Natural killer cell (primary cell): ENCODE measurements at regions not wholly inside any gene's neighbourhood (a gene's known extent, or its start where the extent isn't known, plus 50 kb on each side); places are given as distances from the start of the nearest gene placed in this dataset.

Experiments used
- ATAC-seq, 3 donors: fragments of 150-1000 bp in 2 of 3; fragments of 200-7000 bp in 1 of 3; cut with Tn5 transposase; 1 replicate in 1 of 3; 2 replicates in 2 of 3; pipeline ENCODE4 v1.10.0; 2021; ENCODE audit warnings: mild to moderate bottlenecking in 2 of 3, moderate library complexity in 2 of 3
- DNase-seq, 2 donors: peaks; one replicate each; pipeline versions ENCODE4 v3.0.0 to v3.0.0-alpha.2; 2013 to 2021; ENCODE audit warnings: mixed read lengths in 1 of 2
- H3K27ac ChIP-seq: one replicate; pipeline ENCODE4 v1.5.1; 2013; ENCODE audit warnings: mild to moderate bottlenecking, low read length
- H3K27me3 ChIP-seq: one replicate; pipeline ENCODE4 v1.6.1; 2013; ENCODE audit warnings: low read length; ENCODE audit not compliant: control insufficient read depth, insufficient read depth
- H3K36me3 ChIP-seq: one replicate; pipeline ENCODE4 v1.6.1; 2013; ENCODE audit warnings: low read length; ENCODE audit not compliant: control insufficient read depth, insufficient read depth
- H3K4me1 ChIP-seq: one replicate; pipeline ENCODE4 v1.6.1; 2013; ENCODE audit warnings: low read length; ENCODE audit not compliant: control insufficient read depth, insufficient read depth
- H3K4me3 ChIP-seq: one replicate; pipeline ENCODE4 v1.5.1; 2013; ENCODE audit warnings: low read length
- H3K9me3 ChIP-seq: one replicate; pipeline ENCODE4 v1.6.1; 2013; ENCODE audit warnings: low read length; ENCODE audit not compliant: control insufficient read depth, insufficient read depth
- H3K27ac Mint-ChIP-seq, 2 donors: one replicate each; pipeline ENCODE4 v1.8.0; 2022; ENCODE audit warnings: mild to moderate bottlenecking in 2 of 2, mixed read lengths in 2 of 2, moderate library complexity in 1 of 2
- H3K27me3 Mint-ChIP-seq, 2 donors: one replicate each; pipeline ENCODE4 v1.8.0; 2022; ENCODE audit warnings: low read depth in 2 of 2, mixed read lengths in 2 of 2
- H3K36me3 Mint-ChIP-seq: one replicate; pipeline ENCODE4 v1.8.0; 2022; ENCODE audit warnings: mixed read lengths
- H3K4me1 Mint-ChIP-seq, 2 donors: one replicate each; pipeline ENCODE4 v1.8.0; 2022; ENCODE audit warnings: mixed read lengths in 2 of 2
- H3K4me3 Mint-ChIP-seq: one replicate; pipeline ENCODE4 v1.8.0; 2022; ENCODE audit warnings: mild to moderate bottlenecking, moderate library complexity, mixed read lengths
- H3K9me3 Mint-ChIP-seq, 2 donors: one replicate each; pipeline ENCODE4 v1.8.0; 2022; ENCODE audit warnings: mixed read lengths in 2 of 2
- WGBS: methylation state at CpG from one replicate; pipeline ENCODE4 v1.1.7; 2013; ENCODE audit warnings: missing lambda C conversion rate; ENCODE audit not compliant: insufficient coverage; 5-methylcytosine and 5-hydroxymethylcytosine counted together
- intact Hi-C: fragments of 100-400 bp; cut with micrococcal nuclease; formaldehyde crosslinking; loops from one replicate; pipeline ENCODE4 v1.14.2; 2022
- TF ChIP-seq, protein P1 (sequence below): fragments of 200-600 bp; IDR thresholded peaks from one replicate; pipeline ENCODE4 v1.8.0; 2022; ENCODE audit warnings: antibody characterized with exemption

DNA sequence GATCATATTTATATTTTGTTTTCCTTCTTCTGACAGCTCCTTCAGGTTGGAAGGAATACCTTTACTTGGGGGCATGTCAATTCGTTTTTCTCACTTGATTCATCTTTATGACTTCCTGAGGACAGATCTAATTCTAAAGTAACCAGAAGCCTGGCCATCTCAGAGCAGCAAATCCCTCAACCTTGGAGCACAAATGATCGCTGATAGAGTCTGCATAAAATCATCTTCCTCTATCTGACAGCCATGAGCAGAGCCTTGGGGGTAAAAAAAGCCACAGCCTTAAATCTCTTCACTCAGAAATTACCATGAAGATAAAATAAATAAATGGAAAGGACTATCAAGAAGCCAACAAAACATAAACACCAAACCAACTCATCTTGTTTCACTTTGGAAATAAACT, 325.8 kb downstream of the PRR16 start:
- TF ChIP-seq, protein P1, sequence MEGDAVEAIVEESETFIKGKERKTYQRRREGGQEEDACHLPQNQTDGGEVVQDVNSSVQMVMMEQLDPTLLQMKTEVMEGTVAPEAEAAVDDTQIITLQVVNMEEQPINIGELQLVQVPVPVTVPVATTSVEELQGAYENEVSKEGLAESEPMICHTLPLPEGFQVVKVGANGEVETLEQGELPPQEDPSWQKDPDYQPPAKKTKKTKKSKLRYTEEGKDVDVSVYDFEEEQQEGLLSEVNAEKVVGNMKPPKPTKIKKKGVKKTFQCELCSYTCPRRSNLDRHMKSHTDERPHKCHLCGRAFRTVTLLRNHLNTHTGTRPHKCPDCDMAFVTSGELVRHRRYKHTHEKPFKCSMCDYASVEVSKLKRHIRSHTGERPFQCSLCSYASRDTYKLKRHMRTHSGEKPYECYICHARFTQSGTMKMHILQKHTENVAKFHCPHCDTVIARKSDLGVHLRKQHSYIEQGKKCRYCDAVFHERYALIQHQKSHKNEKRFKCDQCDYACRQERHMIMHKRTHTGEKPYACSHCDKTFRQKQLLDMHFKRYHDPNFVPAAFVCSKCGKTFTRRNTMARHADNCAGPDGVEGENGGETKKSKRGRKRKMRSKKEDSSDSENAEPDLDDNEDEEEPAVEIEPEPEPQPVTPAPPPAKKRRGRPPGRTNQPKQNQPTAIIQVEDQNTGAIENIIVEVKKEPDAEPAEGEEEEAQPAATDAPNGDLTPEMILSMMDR = no peak
- no peak overlapping the region for H3K4me3 ChIP-seq
- Mint-ChIP-seq H3K36me3 (no peaks in the 10 kb centered on the region), H3K27ac (no peak overlapping the region), H3K27me3 (no peaks in the 10 kb centered on the region), H3K4me1 (no peaks in the 10 kb centered on the region), H3K9me3 (peaks cover 5 to 13% of the 10 kb centered on the region in 2 donors), H3K4me3 (no peak overlapping the region)
- intact Hi-C loops = no loop called here
- ATAC-seq (no peak), DNase-seq (no peak)
- H3K27ac ChIP-seq = no peak overlapping the region
- WGBS = 35% methylated on average over 2 of the region's 2 CpGs
- H3K36me3 ChIP-seq = no peaks in the 10 kb centered on the region
- no peaks in the 10 kb centered on the region for H3K27me3 ChIP-seq
- no peaks in the 10 kb centered on the region for H3K4me1 ChIP-seq
- peaks cover 3% of the 10 kb centered on the region for H3K9me3 ChIP-seq

DNA sequence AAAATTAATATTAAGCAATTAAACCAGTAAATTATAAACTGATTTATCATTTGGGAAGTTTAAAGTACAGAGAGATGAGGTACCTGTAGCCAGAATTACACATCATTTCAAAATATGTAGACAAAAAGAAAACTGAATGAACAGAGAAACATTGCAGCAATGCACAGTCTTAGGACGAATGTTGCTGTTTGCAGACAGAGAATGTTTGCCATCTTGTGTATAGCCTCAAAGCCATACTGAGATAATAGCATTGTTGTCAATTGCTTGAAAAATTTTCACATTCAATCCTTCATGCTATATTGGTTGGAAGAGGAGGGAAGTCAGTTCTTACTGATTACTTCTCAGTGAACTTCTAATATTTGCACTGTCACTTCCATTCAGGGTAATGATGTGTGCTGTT, 326.2 kb downstream of the PRR16 start:
- 88% methylated on average over 1 of the region's 1 CpG for WGBS
- H3K4me3 ChIP-seq = no peak overlapping the region
- H3K36me3 Mint-ChIP-seq = no peaks in the 10 kb centered on the region
- H3K4me3 Mint-ChIP-seq = no peak overlapping the region
- TF ChIP-seq, protein P1 = no peak
- H3K36me3 ChIP-seq = no peaks in the 10 kb centered on the region
- H3K27me3 ChIP-seq = no peaks in the 10 kb centered on the region
- ATAC-seq (no peak), DNase-seq (no peak)
- H3K27ac Mint-ChIP-seq = no peak overlapping the region
- no peaks in the 10 kb centered on the region for H3K4me1 Mint-ChIP-seq
- no peaks in the 10 kb centered on the region for H3K4me1 ChIP-seq
- intact Hi-C loops = no loop called here
- no peaks in the 10 kb centered on the region for H3K27me3 Mint-ChIP-seq
- H3K27ac ChIP-seq = no peak overlapping the region
- peaks cover 3% of the 10 kb centered on the region for H3K9me3 ChIP-seq
- peaks cover 5 to 13% of the 10 kb centered on the region in 2 donors for H3K9me3 Mint-ChIP-seq

DNA sequence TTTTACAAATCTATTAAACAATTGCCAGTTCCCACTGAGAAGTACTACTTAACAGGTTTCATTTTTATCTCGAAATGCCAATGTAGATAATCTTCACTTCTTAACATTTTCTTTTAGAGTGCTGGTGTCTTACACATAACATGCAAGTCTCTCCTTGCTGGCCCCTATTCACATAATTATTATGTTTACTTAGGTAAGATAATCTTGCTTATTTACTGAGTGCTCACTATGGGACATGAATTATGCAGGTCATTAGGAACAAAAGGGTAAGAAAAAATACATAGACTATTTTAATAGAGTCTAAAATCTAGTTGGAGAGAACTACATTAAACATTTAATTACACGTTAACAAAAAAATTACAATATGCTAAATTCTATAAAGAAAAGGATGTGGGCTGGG, 328.4 kb downstream of the PRR16 start:
- Mint-ChIP-seq H3K4me1 (no peaks in the 10 kb centered on the region), H3K9me3 (peaks cover 10 to 12% of the 10 kb centered on the region in 2 donors), H3K4me3 (no peak overlapping the region), H3K36me3 (no peaks in the 10 kb centered on the region), H3K27me3 (no peaks in the 10 kb centered on the region), H3K27ac (no peak overlapping the region)
- no peak overlapping the region for H3K4me3 ChIP-seq
- H3K36me3 ChIP-seq = no peaks in the 10 kb centered on the region
- DNase-seq = no peak
- ATAC-seq = no peak
- WGBS = 80% methylated on average over 2 of the region's 2 CpGs
- no peaks in the 10 kb centered on the region for H3K4me1 ChIP-seq
- H3K27ac ChIP-seq = no peak overlapping the region
- peaks cover 3% of the 10 kb centered on the region for H3K9me3 ChIP-seq
- no peaks in the 10 kb centered on the region for H3K27me3 ChIP-seq
- intact Hi-C loops = no loop called here
- TF ChIP-seq, protein P1 = no peak

DNA sequence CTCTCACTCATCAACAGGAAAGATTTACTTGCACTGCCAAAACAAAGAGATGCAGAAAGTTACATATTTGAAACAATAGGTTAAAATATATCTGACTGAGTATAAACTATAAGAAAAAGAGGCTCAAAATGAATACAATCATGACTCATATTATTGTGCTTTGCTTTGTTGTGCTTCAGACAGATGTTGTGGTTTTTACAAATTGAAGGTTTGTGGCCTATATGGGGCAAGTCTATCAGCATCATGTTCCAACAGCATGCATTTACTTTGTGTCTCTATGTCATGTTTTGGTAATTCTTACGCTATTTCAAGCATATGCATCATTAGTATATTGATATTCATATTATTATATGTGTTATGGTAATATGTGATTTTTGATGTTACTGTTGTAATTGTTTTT, 330.0 kb downstream of the PRR16 start:
- no peaks in the 10 kb centered on the region for H3K36me3 Mint-ChIP-seq
- Histone ChIP-seq H3K27me3 (no peaks in the 10 kb centered on the region), H3K27ac (no peak overlapping the region), H3K4me3 (no peak overlapping the region), H3K9me3 (peaks cover 10% of the 10 kb centered on the region), H3K4me1 (no peaks in the 10 kb centered on the region), H3K36me3 (no peaks in the 10 kb centered on the region)
- no peaks in the 10 kb centered on the region for H3K4me1 Mint-ChIP-seq
- no peak overlapping the region for H3K27ac Mint-ChIP-seq
- ATAC-seq (no peak), DNase-seq (no peak)
- H3K4me3 Mint-ChIP-seq = no peak overlapping the region
- WGBS = no CpG with 5 or more reads among the region's 1 CpG
- TF ChIP-seq, protein P1 = no peak
- intact Hi-C loops = no loop called here
- peaks cover 6 to 12% of the 10 kb centered on the region in 2 donors for H3K9me3 Mint-ChIP-seq
- no peaks in the 10 kb centered on the region for H3K27me3 Mint-ChIP-seq
